ENCODE measurements at regions not wholly inside any gene's neighbourhood (a gene's known extent, or its start where the extent isn't known, plus 50 kb on each side); places are given as distances from the start of the nearest gene placed in this dataset.

- DNase-seq = no peak
- H3K27me3 ChIP-seq = no peaks in the 10 kb centered on the region
- intact Hi-C loops (cut with DNase I; ENCODE audit: low total_unique reads) (no loop called here), in situ Hi-C loops (cut with MboI; ENCODE audit: low pct_ligation_motif_present in 1 of 4, low pct_unique_long_range_greater_than_20kb in 1 of 4, low sequenced_read_pairs in 3 of 4) (no loop called here)
- TF ChIP-seq CTCF (IDR thresholded peaks at IDR 0.05) (no peak), POLR2AphosphoS5 (IDR thresholded peaks at IDR 0.05) (no peak), POLR2A (IDR thresholded peaks at IDR 0.05) (no peak), EP300 (IDR thresholded peaks at IDR 0.05; ENCODE audit: low read depth) (no peak)
- WGBS, 2 donors (ENCODE audit: low coverage in 1 of 2) = 71% methylated on average over 4 of the region's 4 CpGs; no CpG with 5 or more reads in 1 of the 2 donors
- H3K4me3 ChIP-seq = no peak overlapping the region
- no peaks in the 10 kb centered on the region for H3K9me3 ChIP-seq
- no peak overlapping the region for H3K27ac ChIP-seq
- H3K36me3 ChIP-seq = no peaks in the 10 kb centered on the region
- H3K4me1 ChIP-seq = peaks cover 12 to 45% (median 24%) of the 10 kb centered on the region in 4 donors
Measured at GRCh38 chr2:64218137-64218802, 74.0 kb upstream of the PELI1 start.

- in situ Hi-C loops (cut with MboI; ENCODE audit: low pct_ligation_motif_present in 1 of 4, low pct_unique_long_range_greater_than_20kb in 1 of 4, low sequenced_read_pairs in 3 of 4) = no loop called here
- TF ChIP-seq POLR2AphosphoS5 (IDR thresholded peaks at IDR 0.05) = no peak
- no peak for TF ChIP-seq CTCF (IDR thresholded peaks at IDR 0.05)
- no peak for TF ChIP-seq EP300 (IDR thresholded peaks at IDR 0.05; ENCODE audit: low read depth)
- TF ChIP-seq POLR2A (IDR thresholded peaks at IDR 0.05) = no peak
- H3K27ac ChIP-seq = no peak overlapping the region
Measured at GRCh38 chr2:64219149-64219548, 74.9 kb upstream of the PELI1 start.

GRCh38 chr2:64220265-64220664, 76.0 kb upstream of the PELI1 start:
- Histone ChIP-seq H3K9me3 (no peaks in the 10 kb centered on the region), H3K27me3 (no peaks in the 10 kb centered on the region), H3K27ac (peak overlapping the region in 2 of 4 donors; percentile 12 to 45), H3K4me3 (no peak overlapping the region), H3K4me1 (peaks cover 6 to 26% (median 10%) of the 10 kb centered on the region in 4 donors), H3K36me3 (no peaks in the 10 kb centered on the region)
- DNase-seq = no peak
- no peak for TF ChIP-seq POLR2AphosphoS5 (IDR thresholded peaks at IDR 0.05)
- no peak for TF ChIP-seq CTCF (IDR thresholded peaks at IDR 0.05)
- TF ChIP-seq EP300 (IDR thresholded peaks at IDR 0.05; ENCODE audit: low read depth) = no peak
- no peak for TF ChIP-seq POLR2A (IDR thresholded peaks at IDR 0.05)
- WGBS, 2 donors (ENCODE audit: low coverage in 1 of 2) = 40 to 64% methylated on average over 1 of the region's 1 CpG
- in situ Hi-C loops (cut with MboI; ENCODE audit: low pct_ligation_motif_present in 1 of 4, low pct_unique_long_range_greater_than_20kb in 1 of 4, low sequenced_read_pairs in 3 of 4) = no loop called here
- intact Hi-C loops (cut with DNase I; ENCODE audit: low total_unique reads) = no loop called here

More at GRCh38 chr2:64219149-64219548, 74.9 kb upstream of the PELI1 start:
- no peaks in the 10 kb centered on the region for H3K36me3 ChIP-seq
- peaks cover 8 to 37% (median 17%) of the 10 kb centered on the region in 4 donors for H3K4me1 ChIP-seq
- WGBS, 2 donors (ENCODE audit: low coverage in 1 of 2) = 25 to 94% methylated on average over 2 of the region's 2 CpGs
- no peaks in the 10 kb centered on the region for H3K9me3 ChIP-seq
- no peaks in the 10 kb centered on the region for H3K27me3 ChIP-seq
- no peak for DNase-seq
- intact Hi-C loops (cut with DNase I; ENCODE audit: low total_unique reads) = no loop called here
- no peak overlapping the region for H3K4me3 ChIP-seq

- Histone ChIP-seq H3K27ac (peak overlapping the region in 3 of 4 donors; percentile 12 to 45 (median 16)), H3K4me1 (peaks cover 6 to 25% (median 10%) of the 10 kb centered on the region in 4 donors), H3K36me3 (no peaks in the 10 kb centered on the region), H3K9me3 (no peaks in the 10 kb centered on the region), H3K27me3 (no peaks in the 10 kb centered on the region), H3K4me3 (no peak overlapping the region)
- DNase-seq = no peak
- TF ChIP-seq CTCF (IDR thresholded peaks at IDR 0.05) = no peak
- TF ChIP-seq EP300 (IDR thresholded peaks at IDR 0.05; ENCODE audit: low read depth) = no peak
- no peak for TF ChIP-seq POLR2A (IDR thresholded peaks at IDR 0.05)
- no peak for TF ChIP-seq POLR2AphosphoS5 (IDR thresholded peaks at IDR 0.05)
- 71 to 75% methylated on average over 3 to 4 of the region's 4 CpGs for WGBS, 2 donors (ENCODE audit: low coverage in 1 of 2)
- intact Hi-C loops (cut with DNase I; ENCODE audit: low total_unique reads) = no loop called here
- in situ Hi-C loops (cut with MboI; ENCODE audit: low pct_ligation_motif_present in 1 of 4, low pct_unique_long_range_greater_than_20kb in 1 of 4, low sequenced_read_pairs in 3 of 4) = no loop called here
Measured at GRCh38 chr2:64220894-64221617, 76.8 kb upstream of the PELI1 start.
